HEK293T (cell line): ENCODE measurements at regions not wholly inside any gene's neighbourhood (a gene's known extent, or its start where the extent isn't known, plus 50 kb on each side); places are given as distances from the start of the nearest gene placed in this dataset.

Experiments
- FOXM1 ChIP-seq: fragments of 450-650 bp; IDR thresholded peaks from 2 replicates; pipeline ENCODE4 v1.6.1; 2017; ENCODE audit warnings: mild to moderate bottlenecking, borderline replicate concordance
- L3MBTL2 ChIP-seq: fragments of 450-650 bp; conservative IDR thresholded peaks from 2 replicates; pipeline ENCODE4 v1.6.1; 2016; ENCODE audit warnings: mild to moderate bottlenecking
- TARDBP ChIP-seq: fragments of 450-650 bp; IDR thresholded peaks from 2 replicates; pipeline ENCODE4 v1.6.1; 2016

DNA sequence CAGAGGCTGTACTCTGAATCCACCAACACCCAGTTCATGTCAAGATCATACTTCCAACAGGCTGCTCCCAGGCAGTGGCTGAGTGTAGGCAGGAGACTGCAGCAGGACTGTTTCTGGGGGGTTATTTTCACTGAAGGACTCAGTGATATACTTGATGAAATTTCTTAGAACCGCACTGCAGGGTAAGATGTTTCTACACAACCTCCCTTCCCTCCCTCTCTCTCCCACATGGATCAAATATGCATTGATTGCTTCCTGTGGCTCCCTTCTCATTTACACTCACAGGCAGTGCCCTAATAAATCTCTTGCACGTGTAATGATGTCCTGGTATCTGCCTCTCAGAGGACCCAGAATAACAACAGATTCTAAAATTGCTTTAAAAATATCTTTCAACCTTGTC is 251.3 kb upstream of the CCDC179 start:
- TF ChIP-seq TARDBP (no peak), L3MBTL2 (no peak), FOXM1 (no peak)
